T-helper 17 cell (primary cell): ENCODE measurements at regions not wholly inside any gene's neighbourhood (a gene's known extent, or its start where the extent isn't known, plus 50 kb on each side); places are given as distances from the start of the nearest gene placed in this dataset.

Source experiments
- ATAC-seq: fragments of 150-1000 bp; cut with Tn5 transposase; 2 replicates; pipeline ENCODE4 v1.10.0; 2021; ENCODE audit warnings: mild to moderate bottlenecking, moderate library complexity
- DNase-seq, 3 donors: peaks; one replicate each; pipeline versions ENCODE4 v3.0.0 to v3.0.0-alpha.2; 2020 to 2021
- H3K9me3 ChIP-seq: one replicate; pipeline ENCODE4 v1.7.0; 2013; ENCODE audit warnings: low read length, mild to moderate bottlenecking; ENCODE audit not compliant: control insufficient read depth, poor library complexity, severe bottlenecking
- H3K27ac Mint-ChIP-seq: one replicate; pipeline ENCODE4 v1.8.0; 2022; ENCODE audit warnings: mild to moderate bottlenecking, moderate library complexity, mixed read lengths
- H3K27me3 Mint-ChIP-seq: one replicate; pipeline ENCODE4 v1.8.0; 2022; ENCODE audit warnings: mixed read lengths
- H3K36me3 Mint-ChIP-seq: one replicate; pipeline ENCODE4 v1.8.0; 2022; ENCODE audit warnings: low read depth, mixed read lengths
- H3K4me1 Mint-ChIP-seq: one replicate; pipeline ENCODE4 v1.8.0; 2022; ENCODE audit warnings: mild to moderate bottlenecking, mixed read lengths
- H3K4me3 Mint-ChIP-seq: one replicate; pipeline ENCODE4 v1.8.0; 2022; ENCODE audit warnings: mild to moderate bottlenecking, moderate library complexity, mixed read lengths

DNA sequence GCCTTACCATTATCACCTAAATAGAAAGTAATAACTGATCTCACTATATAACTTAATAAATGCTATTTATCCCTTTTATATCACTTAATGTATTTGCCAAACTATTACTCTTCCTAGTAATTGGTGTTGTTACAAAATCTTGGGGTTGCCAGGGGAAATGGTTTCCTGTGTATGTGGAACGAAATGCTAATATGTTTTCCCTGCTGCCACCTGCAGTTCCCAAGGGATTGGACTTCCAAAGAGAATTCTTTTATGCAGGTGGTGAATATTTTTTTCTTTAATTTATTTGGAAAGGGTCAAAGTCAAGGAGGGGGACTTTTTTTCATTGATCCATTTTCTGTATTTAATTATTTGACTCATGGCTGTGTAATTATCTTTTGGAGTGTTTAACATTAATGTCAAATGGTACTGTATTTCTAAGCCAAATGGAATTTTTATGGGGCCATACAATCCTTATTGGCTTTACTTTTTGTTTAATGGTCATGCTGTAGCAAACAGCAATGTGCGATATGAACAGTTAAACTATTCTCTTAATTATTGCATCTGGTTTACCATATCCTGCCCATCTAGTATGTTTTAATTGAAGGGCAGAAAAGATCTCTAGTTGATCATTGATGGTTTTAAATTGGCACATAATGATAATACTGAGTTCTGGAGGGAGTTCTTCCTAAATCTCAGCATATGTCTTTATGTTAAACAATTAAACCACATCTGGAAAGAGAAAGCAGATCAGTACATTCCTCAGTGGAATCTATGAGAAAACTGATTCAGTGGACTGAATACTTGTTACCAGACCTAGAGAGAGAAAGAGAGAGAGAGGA lies 486.3 kb downstream of the TTLL7 start:
- Mint-ChIP-seq H3K27ac (no peak overlapping the region), H3K4me1 (peaks cover 8% of the 10 kb centered on the region), H3K4me3 (no peak overlapping the region), H3K27me3 (no peaks in the 10 kb centered on the region), H3K36me3 (no peaks in the 10 kb centered on the region)
- ATAC-seq = no peak
- DNase-seq = no peak
- H3K9me3 ChIP-seq = no peaks in the 10 kb centered on the region

- H3K27me3 Mint-ChIP-seq = no peaks in the 10 kb centered on the region
- H3K4me3 Mint-ChIP-seq = no peak overlapping the region
- DNase-seq (no peak), ATAC-seq (no peak)
- no peak overlapping the region for H3K27ac Mint-ChIP-seq
- no peaks in the 10 kb centered on the region for H3K9me3 ChIP-seq
- H3K4me1 Mint-ChIP-seq = peaks cover 11% of the 10 kb centered on the region
- H3K36me3 Mint-ChIP-seq = no peaks in the 10 kb centered on the region
These were observed 487.7 kb downstream of the TTLL7 start for GRCh38 chr1:83511146-83511726.

DNA sequence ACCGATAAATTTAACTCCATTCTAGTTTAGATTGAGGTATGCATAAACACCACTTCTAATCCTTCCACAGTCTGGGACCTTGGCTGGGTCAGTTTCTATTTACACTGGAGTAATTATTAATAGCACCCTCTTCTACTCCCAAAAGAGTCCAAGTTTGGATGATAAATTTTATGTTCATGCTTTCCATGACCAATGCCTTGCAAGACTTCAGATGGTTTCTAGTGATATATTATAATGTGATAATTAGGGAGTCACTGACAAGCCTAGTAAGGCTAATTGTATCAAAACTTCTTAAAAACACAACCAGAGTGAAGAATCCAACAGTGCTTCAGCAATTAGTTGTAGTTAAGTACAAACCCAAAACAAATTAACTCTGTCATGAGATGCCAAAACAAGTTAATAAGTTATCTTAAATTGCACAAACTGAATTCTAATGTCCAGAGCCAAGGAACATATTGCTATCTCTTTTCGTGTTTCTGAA lies 489.6 kb downstream of the TTLL7 start:
- DNase-seq = no peak
- peaks cover 3% of the 10 kb centered on the region for H3K36me3 Mint-ChIP-seq
- ATAC-seq = no peak
- H3K4me3 Mint-ChIP-seq = no peak overlapping the region
- H3K27me3 Mint-ChIP-seq = no peaks in the 10 kb centered on the region
- peaks cover 11% of the 10 kb centered on the region for H3K4me1 Mint-ChIP-seq
- H3K9me3 ChIP-seq = no peaks in the 10 kb centered on the region
- H3K27ac Mint-ChIP-seq = no peak overlapping the region

DNA sequence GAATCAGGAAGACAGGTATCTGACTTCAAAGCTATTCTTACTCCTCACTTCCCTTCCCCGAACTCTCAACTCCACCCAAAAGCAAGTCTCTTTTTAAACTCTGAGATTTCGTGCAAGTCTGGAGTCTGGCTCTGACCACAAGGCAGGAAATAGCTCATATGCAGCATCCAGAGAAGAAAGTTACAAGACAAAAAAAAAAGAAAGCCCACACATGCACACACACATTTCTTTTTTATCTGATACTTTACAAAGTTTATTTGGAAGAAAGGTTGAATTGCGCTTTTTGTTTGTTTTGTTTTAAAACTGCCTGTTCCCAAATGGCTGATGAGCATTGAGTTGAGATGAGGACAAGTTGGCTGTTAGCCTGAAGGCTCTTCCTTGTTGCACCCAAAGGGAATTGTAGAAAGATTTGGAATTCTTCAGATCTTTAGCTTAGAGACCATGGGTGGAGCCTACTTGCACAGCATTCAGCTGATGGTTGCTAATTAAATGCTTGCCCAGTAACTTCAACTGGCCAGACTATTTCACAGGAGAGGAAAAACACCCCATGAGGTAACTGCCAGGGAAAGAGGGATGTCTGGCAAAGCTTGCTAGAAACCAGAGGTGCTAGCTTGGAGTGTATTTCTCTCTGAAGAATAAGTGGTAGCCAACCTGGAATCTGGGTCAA lies 490.3 kb downstream of the TTLL7 start:
- no peaks in the 10 kb centered on the region for H3K9me3 ChIP-seq
- Mint-ChIP-seq H3K27me3 (no peaks in the 10 kb centered on the region), H3K27ac (peak overlapping the region; percentile 70), H3K4me1 (peaks cover 11% of the 10 kb centered on the region), H3K36me3 (peaks cover 3% of the 10 kb centered on the region), H3K4me3 (peak overlapping the region; percentile 61)
- peak in 1 of 3 donors; percentile 4 for DNase-seq
- ATAC-seq = peak; percentile 96

DNA sequence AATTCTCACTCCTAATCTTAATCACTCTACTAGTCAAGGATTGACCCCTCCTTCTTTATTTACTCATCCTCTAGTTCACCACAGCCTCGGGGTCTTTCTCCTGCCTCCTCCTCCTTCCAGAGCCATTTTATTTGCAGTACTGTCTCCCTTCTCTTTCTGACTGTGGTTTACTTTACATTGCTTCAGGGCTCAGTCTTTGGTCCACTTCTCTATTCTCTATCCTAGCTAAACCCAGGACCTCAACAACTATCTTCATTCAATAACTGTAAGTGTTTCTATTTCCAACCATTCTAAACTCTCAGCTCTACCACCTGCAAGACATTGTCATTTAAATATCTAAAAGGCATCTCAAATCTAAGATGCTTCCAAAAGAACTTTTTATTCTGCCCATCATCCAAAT lies 493.8 kb downstream of the TTLL7 start:
- Mint-ChIP-seq H3K27me3 (no peaks in the 10 kb centered on the region), H3K36me3 (peaks cover 3% of the 10 kb centered on the region), H3K4me3 (no peak overlapping the region), H3K27ac (no peak overlapping the region), H3K4me1 (peaks cover 11% of the 10 kb centered on the region)
- ATAC-seq = no peak
- DNase-seq = no peak
- H3K9me3 ChIP-seq = no peaks in the 10 kb centered on the region

GRCh38 chr1:83503153-83503552 lies 495.8 kb downstream of the TTLL7 start:
- Mint-ChIP-seq H3K4me1 (peaks cover 8% of the 10 kb centered on the region), H3K27me3 (no peaks in the 10 kb centered on the region), H3K4me3 (no peak overlapping the region), H3K27ac (no peak overlapping the region), H3K36me3 (peaks cover 3% of the 10 kb centered on the region)
- H3K9me3 ChIP-seq = no peaks in the 10 kb centered on the region
- DNase-seq (no peak), ATAC-seq (no peak)

- H3K27ac Mint-ChIP-seq = no peak overlapping the region
- no peak overlapping the region for H3K4me3 Mint-ChIP-seq
- DNase-seq = no peak
- H3K9me3 ChIP-seq = no peaks in the 10 kb centered on the region
- H3K36me3 Mint-ChIP-seq = peaks cover 3% of the 10 kb centered on the region
- peak; percentile 44 for ATAC-seq
- no peaks in the 10 kb centered on the region for H3K27me3 Mint-ChIP-seq
- H3K4me1 Mint-ChIP-seq = no peaks in the 10 kb centered on the region
These were observed 497.8 kb downstream of the TTLL7 start for GRCh38 chr1:83500987-83501591.

DNA sequence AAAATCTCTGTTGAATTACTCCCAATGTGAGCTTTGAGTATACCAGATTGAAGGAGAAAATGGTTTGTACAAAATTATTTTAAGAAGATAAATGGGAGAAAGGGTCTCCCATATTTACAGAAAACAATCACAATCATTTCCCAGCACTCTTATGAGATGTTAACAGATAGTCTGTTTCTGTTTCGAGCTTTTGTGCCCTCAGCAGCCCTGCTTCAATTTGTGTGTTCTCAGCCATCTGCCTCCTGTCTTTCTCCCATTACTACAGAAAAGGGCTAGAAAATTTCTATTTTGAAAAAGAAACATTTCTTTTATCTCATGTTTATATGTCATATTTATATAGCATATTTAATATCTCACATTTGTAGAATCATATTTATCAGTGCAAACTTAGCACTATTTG lies 498.4 kb downstream of the TTLL7 start:
- no peak for ATAC-seq
- H3K27ac Mint-ChIP-seq = no peak overlapping the region
- no peak for DNase-seq
- H3K27me3 Mint-ChIP-seq = no peaks in the 10 kb centered on the region
- no peaks in the 10 kb centered on the region for H3K4me1 Mint-ChIP-seq
- H3K9me3 ChIP-seq = no peaks in the 10 kb centered on the region
- H3K36me3 Mint-ChIP-seq = peaks cover under 1% of the 10 kb centered on the region
- no peak overlapping the region for H3K4me3 Mint-ChIP-seq

DNA sequence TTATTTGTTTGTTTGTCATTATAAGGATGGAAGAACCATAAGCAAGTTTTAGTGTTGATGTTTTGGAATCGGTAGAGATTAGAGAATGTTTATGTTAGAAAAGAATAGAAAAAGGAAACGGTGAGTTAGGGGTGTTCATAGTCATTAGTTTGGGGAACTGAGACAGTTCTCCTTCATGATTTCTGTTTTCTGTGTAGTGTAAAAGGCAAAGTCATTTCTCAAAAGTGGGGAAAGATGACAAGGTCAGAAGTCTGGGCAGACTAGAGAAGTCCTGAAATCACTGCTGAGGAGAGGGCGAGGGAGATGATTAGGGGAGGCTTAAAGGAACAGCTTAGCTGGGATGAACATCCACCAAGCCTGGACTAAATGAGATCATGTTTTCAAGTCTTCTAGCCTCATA lies 498.9 kb downstream of the TTLL7 start:
- Mint-ChIP-seq H3K36me3 (no peaks in the 10 kb centered on the region), H3K4me3 (no peak overlapping the region), H3K27me3 (no peaks in the 10 kb centered on the region), H3K4me1 (no peaks in the 10 kb centered on the region), H3K27ac (no peak overlapping the region)
- no peaks in the 10 kb centered on the region for H3K9me3 ChIP-seq
- DNase-seq (no peak), ATAC-seq (no peak)

DNA sequence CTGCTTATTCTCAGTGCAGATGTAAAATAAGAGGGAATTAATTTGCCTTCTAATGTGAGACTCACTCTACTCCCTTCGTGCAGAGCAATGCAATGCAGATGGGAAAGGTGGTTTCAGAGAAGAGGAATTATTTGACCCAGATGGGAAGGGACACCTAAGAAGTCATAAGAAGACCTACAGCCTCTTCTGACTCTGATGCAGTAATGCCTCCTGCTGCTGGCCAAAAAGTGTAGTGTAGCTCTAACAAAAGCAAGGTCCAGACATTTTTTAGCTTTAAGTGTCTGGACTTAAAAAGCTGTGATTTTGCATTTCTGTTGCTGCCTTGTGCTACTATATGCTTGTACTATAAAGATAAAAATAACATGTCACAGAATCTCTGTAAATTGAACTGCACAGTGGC lies 501.4 kb downstream of the TTLL7 start:
- no peak overlapping the region for H3K4me3 Mint-ChIP-seq
- DNase-seq = no peak
- no peaks in the 10 kb centered on the region for H3K9me3 ChIP-seq
- H3K27ac Mint-ChIP-seq = no peak overlapping the region
- no peaks in the 10 kb centered on the region for H3K4me1 Mint-ChIP-seq
- no peaks in the 10 kb centered on the region for H3K27me3 Mint-ChIP-seq
- no peak for ATAC-seq
- no peaks in the 10 kb centered on the region for H3K36me3 Mint-ChIP-seq

- H3K9me3 ChIP-seq = no peaks in the 10 kb centered on the region
- H3K27me3 Mint-ChIP-seq = no peaks in the 10 kb centered on the region
- DNase-seq = no peak
- H3K4me3 Mint-ChIP-seq = no peak overlapping the region
- no peak overlapping the region for H3K27ac Mint-ChIP-seq
- no peak for ATAC-seq
- H3K4me1 Mint-ChIP-seq = no peaks in the 10 kb centered on the region
- H3K36me3 Mint-ChIP-seq = no peaks in the 10 kb centered on the region
These were observed 503.4 kb downstream of the TTLL7 start for GRCh38 chr1:83495560-83495959.

- Mint-ChIP-seq H3K27ac (no peak overlapping the region), H3K27me3 (no peaks in the 10 kb centered on the region)
- ATAC-seq = no peak
These were observed 505.3 kb downstream of the TTLL7 start for GRCh38 chr1:83493633-83494032.

DNA sequence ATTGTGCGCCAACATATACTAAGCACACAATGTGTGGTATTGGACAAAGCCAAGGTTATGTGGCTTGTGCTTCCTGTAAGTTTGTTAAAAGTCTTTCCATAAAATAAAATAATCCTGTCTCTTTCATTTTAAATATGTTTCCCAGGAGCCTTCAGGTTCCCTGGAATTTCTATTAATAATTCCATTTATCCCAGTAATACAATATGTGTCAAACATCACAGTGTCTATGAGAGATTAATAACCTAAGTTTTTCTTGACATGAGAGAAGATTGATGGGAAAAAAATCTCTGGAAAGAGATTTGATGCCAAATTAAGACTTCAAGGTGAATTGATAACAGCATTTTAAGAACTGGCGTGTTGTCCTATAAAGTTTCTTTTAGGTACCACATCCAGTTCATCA lies 507.0 kb downstream of the TTLL7 start:
- DNase-seq (no peak), ATAC-seq (no peak)
- H3K9me3 ChIP-seq = no peaks in the 10 kb centered on the region
- Mint-ChIP-seq H3K27ac (no peak overlapping the region), H3K4me3 (no peak overlapping the region), H3K36me3 (no peaks in the 10 kb centered on the region), H3K4me1 (peaks cover 3% of the 10 kb centered on the region), H3K27me3 (no peaks in the 10 kb centered on the region)

More at GRCh38 chr1:83493633-83494032, 505.3 kb downstream of the TTLL7 start:
- Mint-ChIP-seq H3K36me3 (no peaks in the 10 kb centered on the region), H3K4me3 (no peak overlapping the region), H3K4me1 (no peaks in the 10 kb centered on the region)
- DNase-seq = no peak
- H3K9me3 ChIP-seq = no peaks in the 10 kb centered on the region
